IPS DF 6.9 (cell line): ENCODE measurements at regions not wholly inside any gene's neighbourhood (a gene's known extent, or its start where the extent isn't known, plus 50 kb on each side); places are given as distances from the start of the nearest gene placed in this dataset.

ENCODE experiments used
- DNase-seq: peaks from one replicate; pipeline ENCODE4 v3.0.0-alpha.2; 2013; ENCODE audit warnings: low read depth, low spot score
- H3K27ac ChIP-seq: one replicate; pipeline ENCODE4 v1.5.1; 2013; ENCODE audit warnings: low read length, control low read depth
- H3K27me3 ChIP-seq: 2 replicates; pipeline ENCODE4 v1.6.1; 2013; ENCODE audit warnings: mild to moderate bottlenecking, low read length; ENCODE audit not compliant: control insufficient read depth, insufficient read depth
- H3K36me3 ChIP-seq: 2 replicates; pipeline ENCODE4 v1.6.1; 2013; ENCODE audit warnings: low read length; ENCODE audit not compliant: control insufficient read depth, insufficient read depth
- H3K4me1 ChIP-seq: 2 replicates; pipeline ENCODE4 v1.6.1; 2013; ENCODE audit warnings: low read length; ENCODE audit not compliant: control insufficient read depth, insufficient read depth
- H3K4me3 ChIP-seq: 2 replicates; pipeline ENCODE4 v1.5.1; 2013; ENCODE audit warnings: mild to moderate bottlenecking, low read length
- H3K9me3 ChIP-seq: 2 replicates; pipeline ENCODE4 v1.6.1; 2013; ENCODE audit warnings: low read length, inconsistent platforms; ENCODE audit not compliant: control insufficient read depth, insufficient read depth
- WGBS: extraction: QIAGEN DNeasy Blood & Tissue Kit; methylation state at CpG from one replicate; pipeline ENCODE4 v1.1.7; 2013; ENCODE audit warnings: mixed read lengths, missing lambda C conversion rate; ENCODE audit not compliant: insufficient read length, insufficient coverage; 5-methylcytosine and 5-hydroxymethylcytosine counted together

DNA sequence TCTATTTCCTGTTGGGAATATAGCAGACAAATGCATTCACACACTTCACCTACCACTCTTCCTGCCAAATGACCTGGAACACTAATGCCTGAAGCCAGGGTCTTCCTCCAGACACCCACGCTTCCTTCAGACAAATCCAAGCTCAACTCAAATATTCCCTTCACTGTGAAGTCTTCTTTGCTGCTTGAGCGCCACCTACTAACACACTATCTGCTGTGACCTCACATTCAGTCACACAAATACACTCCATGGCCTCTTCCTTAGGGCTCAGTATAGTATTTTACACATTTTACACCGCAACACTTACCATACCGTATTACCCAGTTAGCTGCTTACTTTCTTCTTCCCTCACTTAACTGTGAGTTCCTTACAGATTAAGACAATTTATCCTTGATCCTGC lies 149.4 kb downstream of the SHOX2 start:
- no peaks in the 10 kb centered on the region for H3K36me3 ChIP-seq
- no peaks in the 10 kb centered on the region for H3K9me3 ChIP-seq
- DNase-seq, result no peak
- no peaks in the 10 kb centered on the region for H3K4me1 ChIP-seq
- no peaks in the 10 kb centered on the region for H3K27me3 ChIP-seq
- H3K4me3 ChIP-seq, result no peak overlapping the region
- WGBS, result 100% methylated on average over 2 of the region's 4 CpGs
- no peak overlapping the region for H3K27ac ChIP-seq

GRCh38 chr3:157956176-157956575 lies 150.0 kb downstream of the SHOX2 start:
- Histone ChIP-seq H3K27me3 (no peaks in the 10 kb centered on the region), H3K27ac (no peak overlapping the region), H3K9me3 (no peaks in the 10 kb centered on the region), H3K36me3 (no peaks in the 10 kb centered on the region), H3K4me1 (no peaks in the 10 kb centered on the region), H3K4me3 (no peak overlapping the region)
- WGBS, result 100% methylated on average over 2 of the region's 4 CpGs
- DNase-seq, result no peak

DNA sequence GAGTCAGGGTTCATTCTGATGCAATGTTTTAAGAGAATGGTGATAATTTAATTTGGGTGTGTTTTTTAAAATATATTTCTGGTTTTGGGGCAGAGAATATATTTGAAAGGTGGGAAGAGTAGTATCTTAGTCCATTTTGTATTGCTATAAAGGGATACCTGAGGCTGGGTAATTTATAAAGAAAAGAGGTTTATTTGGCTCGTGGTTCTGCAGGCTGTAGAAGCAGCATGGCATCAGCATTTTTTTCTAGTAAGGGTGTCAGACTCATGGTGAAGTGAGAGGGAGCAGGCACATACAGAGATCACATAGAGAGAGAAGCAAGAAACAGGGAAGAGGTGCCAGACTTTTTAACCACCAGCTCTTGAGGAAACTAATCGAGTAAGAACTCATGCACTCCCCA lies 152.7 kb downstream of the SHOX2 start:
- WGBS, result no CpG with 5 or more reads among the region's 2 CpGs
- Histone ChIP-seq H3K9me3 (no peaks in the 10 kb centered on the region), H3K27ac (no peak overlapping the region), H3K4me3 (no peak overlapping the region), H3K27me3 (no peaks in the 10 kb centered on the region), H3K4me1 (no peaks in the 10 kb centered on the region), H3K36me3 (no peaks in the 10 kb centered on the region)
- no peak for DNase-seq

DNA sequence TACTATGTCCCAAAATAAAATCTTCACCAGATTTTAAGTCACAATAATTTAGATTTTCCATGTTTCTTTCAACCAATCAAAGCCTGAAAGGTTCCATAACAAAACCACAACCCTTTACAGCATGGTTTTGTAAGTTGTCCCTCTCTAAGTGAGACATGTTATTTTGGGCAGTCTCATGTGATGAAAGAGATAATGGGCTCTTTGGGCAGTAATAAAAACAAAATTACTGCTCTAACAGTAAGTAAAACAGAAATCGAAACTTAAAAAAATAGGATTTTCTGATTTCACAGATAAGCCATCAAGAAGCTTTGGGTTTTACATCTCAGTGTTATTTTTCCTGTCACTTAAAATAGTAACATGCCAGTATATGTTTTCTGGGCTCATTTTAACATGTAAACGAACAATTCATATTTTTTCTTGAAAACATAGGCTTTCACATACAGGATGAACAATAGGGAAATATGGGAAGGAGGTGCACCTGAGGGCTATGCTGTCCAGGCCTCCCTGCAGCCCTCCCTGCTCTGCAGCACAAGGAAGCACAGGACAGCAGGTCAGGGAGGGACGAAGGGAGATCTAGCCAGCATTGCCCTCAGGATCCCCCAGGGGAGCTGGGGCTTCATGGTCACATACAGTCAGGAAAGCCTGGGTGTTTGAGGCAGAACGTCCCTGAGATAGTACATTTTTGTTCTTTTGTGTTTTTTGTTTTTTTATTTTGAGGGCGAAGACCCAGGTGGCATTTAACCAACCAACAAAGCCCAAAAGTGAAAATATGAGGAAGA lies 157.4 kb downstream of the SHOX2 start:
- no peak overlapping the region for H3K4me3 ChIP-seq
- no peaks in the 10 kb centered on the region for H3K9me3 ChIP-seq
- H3K27ac ChIP-seq, result no peak overlapping the region
- WGBS, result no CpG with 5 or more reads among the region's 5 CpGs
- H3K4me1 ChIP-seq, result no peaks in the 10 kb centered on the region
- no peak for DNase-seq
- H3K27me3 ChIP-seq, result no peaks in the 10 kb centered on the region
- H3K36me3 ChIP-seq, result no peaks in the 10 kb centered on the region

GRCh38 chr3:157939166-157939565 lies 167.1 kb downstream of the SHOX2 start:
- H3K27me3 ChIP-seq, result no peaks in the 10 kb centered on the region
- no peaks in the 10 kb centered on the region for H3K9me3 ChIP-seq
- no peak for DNase-seq
- H3K27ac ChIP-seq, result no peak overlapping the region
- H3K4me1 ChIP-seq, result no peaks in the 10 kb centered on the region
- WGBS, result no CpG with 5 or more reads among the region's 4 CpGs
- no peak overlapping the region for H3K4me3 ChIP-seq
- H3K36me3 ChIP-seq, result no peaks in the 10 kb centered on the region

DNA sequence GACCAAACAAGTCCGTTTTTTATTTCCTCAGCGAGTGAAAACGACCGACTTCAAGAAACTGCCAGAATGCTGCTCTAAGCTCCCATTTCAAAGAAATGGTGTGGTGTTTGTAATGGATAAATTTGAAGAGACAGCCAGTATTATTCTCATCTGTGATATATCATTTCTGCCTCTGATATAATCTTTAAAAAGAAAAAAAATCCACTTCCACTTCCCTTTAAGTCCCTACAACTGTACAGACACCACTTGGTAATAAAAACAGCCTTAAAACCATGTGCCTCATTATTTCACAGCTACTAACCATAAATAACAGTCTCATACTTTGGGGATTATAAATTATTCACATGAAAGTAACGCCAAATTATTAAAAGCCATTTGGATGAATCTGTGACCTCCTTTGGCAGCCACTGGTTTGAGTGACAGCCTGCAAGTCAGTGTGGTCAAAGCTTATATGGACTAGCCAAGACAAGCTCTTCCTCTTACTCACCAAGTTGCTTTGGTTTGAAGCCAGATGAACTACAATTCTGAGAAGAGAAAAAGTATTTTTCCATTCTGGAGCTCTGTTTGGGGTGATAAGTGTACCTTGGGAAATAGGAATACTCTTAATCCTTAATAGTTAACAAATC lies 168.0 kb downstream of the SHOX2 start:
- Histone ChIP-seq H3K4me3 (no peak overlapping the region), H3K27ac (no peak overlapping the region), H3K27me3 (no peaks in the 10 kb centered on the region), H3K36me3 (no peaks in the 10 kb centered on the region), H3K4me1 (no peaks in the 10 kb centered on the region), H3K9me3 (no peaks in the 10 kb centered on the region)
- DNase-seq, result no peak
- WGBS, result no CpG with 5 or more reads among the region's 5 CpGs

GRCh38 chr3:157931517-157931916 lies 174.7 kb downstream of the SHOX2 start:
- Histone ChIP-seq H3K4me3 (no peak overlapping the region), H3K27me3 (no peaks in the 10 kb centered on the region), H3K36me3 (no peaks in the 10 kb centered on the region), H3K27ac (no peak overlapping the region), H3K9me3 (no peaks in the 10 kb centered on the region), H3K4me1 (no peaks in the 10 kb centered on the region)
- DNase-seq, result no peak
- WGBS, result no CpG with 5 or more reads among the region's 6 CpGs

DNA sequence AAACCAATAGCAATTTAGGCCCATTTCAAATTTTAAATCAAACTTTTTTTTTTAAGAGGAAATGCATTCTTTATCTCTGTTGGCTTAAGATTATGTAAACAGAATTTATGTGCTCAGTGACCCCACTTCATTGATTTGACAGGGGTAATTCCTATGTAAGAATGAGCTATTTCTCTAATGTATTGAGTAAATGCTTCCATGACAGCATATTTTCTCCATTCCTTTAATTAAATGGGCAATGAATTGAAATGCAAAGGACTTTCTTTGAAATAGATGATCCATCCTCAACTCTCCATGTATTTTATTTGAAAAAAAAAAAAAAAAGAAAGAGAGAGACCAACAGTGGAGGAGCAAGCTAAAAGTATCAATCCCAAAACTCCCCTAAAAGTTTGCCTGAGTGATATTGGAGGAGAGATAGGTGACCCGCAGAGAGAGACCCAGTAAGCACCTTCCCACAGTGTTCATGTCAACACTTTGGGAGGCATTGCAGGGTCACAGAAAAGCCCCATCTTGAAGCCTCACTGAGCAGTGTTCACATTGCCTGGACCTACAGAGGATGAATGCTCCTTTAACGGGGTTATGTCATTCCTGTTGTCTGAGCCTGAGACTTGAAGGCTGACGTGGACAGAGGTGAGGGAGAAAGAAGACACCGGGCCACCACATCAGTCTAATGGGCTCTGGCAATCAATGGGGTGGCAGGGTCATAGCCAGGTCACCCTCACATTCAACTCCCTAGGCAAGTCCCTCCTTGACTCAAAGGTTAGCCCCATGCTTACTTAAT lies 176.0 kb downstream of the SHOX2 start:
- H3K36me3 ChIP-seq, result no peaks in the 10 kb centered on the region
- no peaks in the 10 kb centered on the region for H3K27me3 ChIP-seq
- H3K4me3 ChIP-seq, result no peak overlapping the region
- no peaks in the 10 kb centered on the region for H3K4me1 ChIP-seq
- no CpG with 5 or more reads among the region's 4 CpGs for WGBS
- no peak for DNase-seq
- H3K27ac ChIP-seq, result no peak overlapping the region
- H3K9me3 ChIP-seq, result no peaks in the 10 kb centered on the region

GRCh38 chr3:157926822-157927221 lies 179.4 kb downstream of the SHOX2 start:
- H3K27ac ChIP-seq, result no peak overlapping the region
- no peaks in the 10 kb centered on the region for H3K36me3 ChIP-seq
- WGBS, result no CpG with 5 or more reads among the region's 8 CpGs
- no peaks in the 10 kb centered on the region for H3K4me1 ChIP-seq
- H3K4me3 ChIP-seq, result no peak overlapping the region
- H3K9me3 ChIP-seq, result no peaks in the 10 kb centered on the region
- no peaks in the 10 kb centered on the region for H3K27me3 ChIP-seq
- no peak for DNase-seq

- Histone ChIP-seq H3K9me3 (no peaks in the 10 kb centered on the region), H3K4me3 (no peak overlapping the region), H3K27ac (no peak overlapping the region)
Observed at GRCh38 chr3:157922614-157923013, 183.6 kb downstream of the SHOX2 start.

More at GRCh38 chr3:157922614-157923013, 183.6 kb downstream of the SHOX2 start:
- no CpG with 5 or more reads among the region's 1 CpG for WGBS
- Histone ChIP-seq H3K36me3 (no peaks in the 10 kb centered on the region), H3K4me1 (no peaks in the 10 kb centered on the region), H3K27me3 (no peaks in the 10 kb centered on the region)
- DNase-seq, result no peak
